GM12878 (cell line): ENCODE measurements at regions not wholly inside any gene's neighbourhood (a gene's known extent, or its start where the extent isn't known, plus 50 kb on each side); places are given as distances from the start of the nearest gene placed in this dataset.

Experiments
- ATAC-seq: fragments of 200-7000 bp; cut with Tn5 transposase; 3 replicates; pipeline ENCODE4 v1.9.1; 2020; ENCODE audit warnings: mild to moderate bottlenecking, moderate library complexity
- BruUV-seq: library from RNA; stranded (reverse); fragments of 400-500 nt; replicated peaks from 2 replicates; lab custom pipeline; 2021; lab: Mats Ljungman, UMichigan
- CTCF ChIA-PET: fragments of 300-600 bp; sonication (Branson Sonifier 250); formaldehyde crosslinking; extraction: SDS; loops from one replicate; lab custom pipeline; 2021; ENCODE audit warnings: inconsistent platforms; lab: Yijun Ruan, JAX
- POLR2A ChIA-PET: fragments of 350-600 bp; formaldehyde crosslinking; extraction: SDS; loops from one replicate; lab custom pipeline; 2021; ENCODE audit warnings: inconsistent platforms; lab: Charles Lee
- RAD21 ChIA-PET: fragments of 300-600 bp; sonication (Branson Sonifier 250); formaldehyde crosslinking; loops from one replicate; lab custom pipeline; 2023; ENCODE audit warnings: antibody characterized with exemption; ENCODE audit not compliant: unreplicated experiment; lab: Charles Lee
- SMC1A ChIA-PET: fragments of 300-600 bp; sonication (Branson Sonifier 250); formaldehyde crosslinking; loops from one replicate; lab custom pipeline; 2023; ENCODE audit not compliant: unreplicated experiment, uncharacterized antibody; lab: Charles Lee
- DNase-seq: peaks from one replicate; pipeline ENCODE4 v3.0.0-alpha.2; 2011; ENCODE audit warnings: low read depth, low spot score
- FAIRE-seq: peaks from 3 replicates; lab custom pipeline; 2011; peaks lifted over from hg19 to GRCh38; lab: Jason Lieb, UNC
- H2AFZ ChIP-seq: 2 replicates; pipeline ENCODE4 v1.6.0; 2011; ENCODE audit warnings: low read depth, low read length, control low read depth; ENCODE audit not compliant: control insufficient read depth
- H3K27ac ChIP-seq: 2 replicates; pipeline ENCODE4 v1.5.1; 2011; ENCODE audit warnings: control low read depth; ENCODE audit not compliant: control insufficient read depth, insufficient read depth
- H3K27me3 ChIP-seq, 2 experiments: replicated peaks in 1 of 2; 2 replicates each; pipeline versions ENCODE4 v1.6.0 to v1.6.1; 2011; ENCODE audit warnings: low read length in 1 of 2; ENCODE audit not compliant: control insufficient read depth in 2 of 2, insufficient read depth in 2 of 2
- H3K36me3 ChIP-seq, 2 experiments: 2 replicates each; pipeline ENCODE4 v1.5.1; 2011; ENCODE audit warnings: low read length in 1 of 2; ENCODE audit not compliant: control insufficient read depth in 2 of 2, insufficient read depth in 2 of 2
- H3K4me1 ChIP-seq: 2 replicates; pipeline ENCODE4 v1.6.1; 2011; ENCODE audit warnings: mild to moderate bottlenecking, low read length, moderate library complexity, mixed read lengths; ENCODE audit not compliant: control insufficient read depth, insufficient read depth
- H3K4me2 ChIP-seq: 2 replicates; pipeline ENCODE4 v1.6.0; 2011; ENCODE audit warnings: control low read depth; ENCODE audit not compliant: control insufficient read depth, insufficient read depth
- H3K4me3 ChIP-seq: fragments of 200-600 bp; sonication (generic); 2 replicates; pipeline ENCODE4 v1.5.1; 2016
- H3K79me2 ChIP-seq: 2 replicates; pipeline ENCODE4 v1.6.0; 2011; ENCODE audit warnings: low read length; ENCODE audit not compliant: control insufficient read depth, insufficient read depth
- H3K9ac ChIP-seq: 2 replicates; pipeline ENCODE4 v1.8.0; 2011; ENCODE audit warnings: low read length, control low read depth, mixed read lengths; ENCODE audit not compliant: control insufficient read depth, insufficient read depth
- H3K9me3 ChIP-seq: replicated peaks from 3 replicates; pipeline ENCODE4 v1.5.1; 2011; ENCODE audit warnings: mild to moderate bottlenecking, low read length; ENCODE audit not compliant: control insufficient read depth, insufficient read depth
- H4K20me1 ChIP-seq: 2 replicates; pipeline ENCODE4 v1.6.0; 2011; ENCODE audit not compliant: control insufficient read depth, insufficient read depth
- CHD4 ChIP-seq: fragments of 200-600 bp; sonication (generic); IDR thresholded peaks from 2 replicates; pipeline ENCODE4 v1.6.1; 2016; ENCODE audit warnings: mild to moderate bottlenecking
- DPF2 ChIP-seq: fragments of 450-650 bp; IDR thresholded peaks from 2 replicates; pipeline ENCODE4 v1.6.1; 2017; ENCODE audit warnings: mild to moderate bottlenecking
- SPI1 ChIP-seq: IDR thresholded peaks from 2 replicates; pipeline ENCODE4 v1.6.1; 2011; ENCODE audit warnings: low read depth, mild to moderate bottlenecking, low read length, moderate library complexity, borderline replicate concordance; ENCODE audit not compliant: insufficient read depth
- WGBS: methylation state at CpG from one replicate; pipeline ENCODE4 v1.1.6; 2016; ENCODE audit warnings: low lambda C conversion rate; ENCODE audit not compliant: insufficient replicate concordance, insufficient coverage; ENCODE audit errors: missing lambda C conversion rate; 5-methylcytosine and 5-hydroxymethylcytosine counted together
- in situ Hi-C: fragments of 300-500 bp; cut with MboI; formaldehyde crosslinking; loops from 9 replicates; pipeline ENCODE4 v1.14.3; 2018; ENCODE audit warnings: mixed read lengths
- intact Hi-C: fragments of 100-400 bp; cut with micrococcal nuclease; formaldehyde crosslinking; loops from one replicate; pipeline ENCODE4 v1.14.2; 2022; ENCODE audit not compliant: unreplicated experiment
- TF ChIP-seq, protein P1 (sequence below): fragments of 450-650 bp; IDR thresholded peaks from 2 replicates; pipeline ENCODE4 v1.6.1; 2017; ENCODE audit warnings: antibody characterized with exemption, mild to moderate bottlenecking, moderate library complexity

DNA sequence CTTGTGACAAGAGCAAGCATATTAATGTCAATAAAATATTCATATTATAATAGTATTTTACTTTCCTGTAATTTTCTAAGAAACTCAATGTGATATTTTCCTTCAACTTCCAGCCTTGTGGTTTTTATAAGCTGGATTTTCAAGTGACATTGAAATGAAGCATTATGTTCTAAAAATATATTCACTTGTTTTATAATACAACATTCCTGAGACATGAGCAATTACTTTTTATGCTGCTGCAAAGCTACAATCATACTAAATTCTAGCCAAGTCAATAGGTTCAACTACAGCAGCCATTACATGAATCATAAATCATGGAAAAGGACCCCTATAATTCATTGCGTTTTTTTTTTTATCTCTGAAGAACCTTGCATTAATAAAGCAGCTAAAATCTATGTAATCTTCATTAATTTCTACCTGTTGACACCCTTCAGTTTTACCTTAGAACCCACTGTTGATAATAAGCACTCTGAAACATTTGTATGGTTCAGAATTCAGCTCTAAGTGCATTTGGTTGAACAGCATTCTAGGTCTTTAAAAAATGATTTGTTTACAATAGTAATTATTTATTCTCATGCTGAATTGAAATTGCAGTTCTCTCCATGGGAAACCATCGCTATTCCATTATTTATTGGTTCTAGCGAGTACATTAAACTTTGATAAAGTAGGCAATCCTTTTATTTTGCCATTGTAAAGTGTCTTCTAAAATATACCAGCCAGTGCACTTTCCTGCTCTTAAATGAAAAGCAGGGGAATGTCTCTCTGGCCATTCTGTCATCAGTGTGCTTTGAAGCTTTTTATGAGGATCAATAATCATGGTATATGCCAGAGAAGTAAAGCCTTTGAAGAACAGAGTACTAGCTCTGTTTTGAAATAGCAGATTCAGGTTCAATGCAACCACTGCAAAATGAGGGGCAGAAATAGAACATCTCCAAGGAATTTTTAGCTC, 132.6 kb downstream of the GNAT3 start (continued):
- no peak for TF ChIP-seq DPF2
- TF ChIP-seq CHD4: no peak

DNA sequence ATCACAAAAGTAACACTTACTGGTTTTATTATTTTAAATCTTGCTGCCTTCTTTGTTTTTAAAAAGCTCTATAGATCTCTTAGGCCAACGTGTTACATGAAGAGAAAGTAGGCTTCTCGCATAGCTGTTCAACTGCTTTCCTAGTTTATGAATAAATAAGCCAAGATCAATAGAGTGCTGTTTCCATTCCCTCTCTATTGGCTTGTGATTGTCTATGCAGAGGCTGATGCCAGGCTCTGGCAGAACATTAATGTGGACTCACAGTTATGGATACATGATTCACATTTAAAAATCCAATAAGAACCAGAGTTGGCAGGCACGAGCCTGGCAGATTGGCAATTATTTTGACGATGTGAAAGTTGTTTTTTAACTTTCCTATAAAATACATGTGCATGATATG, 137.5 kb downstream of the GNAT3 start:
- ChIA-PET RAD21 (no interaction called here), SMC1A (no interaction called here), CTCF (no interaction called here), POLR2A (no interaction called here)
- Histone ChIP-seq H3K9ac (no peak overlapping the region), H3K9me3 (no peaks in the 10 kb centered on the region), H3K4me3 (no peak overlapping the region), H3K4me2 (no peak overlapping the region), H3K4me1 (no peaks in the 10 kb centered on the region), H3K27ac (no peak overlapping the region), H3K79me2 (no peaks in the 10 kb centered on the region), H3K27me3 (no peaks in the 10 kb centered on the region), H4K20me1 (no peaks in the 10 kb centered on the region), H3K36me3 (no peaks in the 10 kb centered on the region), H2AFZ (no peak overlapping the region)
- DNase-seq (no peak), ATAC-seq (no peak), FAIRE-seq (no peak)
- in situ Hi-C loops: no loop called here
- TF ChIP-seq SPI1: no peak
- WGBS: 7% methylated on average over 4 of the region's 4 CpGs
- intact Hi-C loops: no loop called here
- no TSS peak for BruUV-seq

DNA sequence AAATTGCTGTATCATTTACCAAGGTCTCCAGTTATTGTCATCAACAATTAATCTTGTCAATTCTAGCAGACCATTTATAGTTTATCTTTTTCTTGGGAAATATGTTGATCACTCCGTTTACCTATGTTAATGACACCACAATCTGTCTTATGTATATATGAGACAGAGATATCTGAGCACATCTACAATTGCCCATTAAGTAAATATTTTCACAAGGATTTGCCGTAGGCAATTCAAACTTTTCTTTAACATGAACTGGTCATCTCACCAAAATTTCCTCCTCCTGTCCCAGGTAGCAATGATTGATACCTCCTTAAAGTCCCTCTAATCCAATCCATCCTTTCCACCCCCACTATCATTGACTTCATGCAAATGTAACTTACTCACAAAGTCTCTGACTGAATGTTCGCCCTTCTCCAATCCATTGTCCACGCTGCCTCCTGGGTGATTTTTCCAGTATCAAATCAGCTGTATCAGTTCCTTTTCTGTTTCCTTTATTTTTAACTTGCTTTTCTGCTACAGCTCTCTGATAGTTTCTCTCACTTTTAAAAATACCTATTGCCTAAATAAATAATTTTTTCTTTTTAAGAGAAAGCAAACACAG, 138.3 kb downstream of the GNAT3 start:
- Histone ChIP-seq H3K9ac (no peak overlapping the region), H4K20me1 (no peaks in the 10 kb centered on the region), H3K4me1 (no peaks in the 10 kb centered on the region), H2AFZ (no peak overlapping the region), H3K9me3 (no peaks in the 10 kb centered on the region), H3K79me2 (no peaks in the 10 kb centered on the region), H3K4me3 (no peak overlapping the region), H3K4me2 (no peak overlapping the region), H3K36me3 (no peaks in the 10 kb centered on the region), H3K27ac (no peak overlapping the region), H3K27me3 (no peaks in the 10 kb centered on the region)
- ATAC-seq (no peak), DNase-seq (no peak), FAIRE-seq (no peak)
- in situ Hi-C loops: no loop called here
- no TSS peak for BruUV-seq
- ChIA-PET CTCF (no interaction called here), POLR2A (no interaction called here), RAD21 (no interaction called here), SMC1A (no interaction called here)
- intact Hi-C loops: no loop called here
- 35% methylated on average over 4 of the region's 4 CpGs for WGBS
- TF ChIP-seq, protein P1, sequence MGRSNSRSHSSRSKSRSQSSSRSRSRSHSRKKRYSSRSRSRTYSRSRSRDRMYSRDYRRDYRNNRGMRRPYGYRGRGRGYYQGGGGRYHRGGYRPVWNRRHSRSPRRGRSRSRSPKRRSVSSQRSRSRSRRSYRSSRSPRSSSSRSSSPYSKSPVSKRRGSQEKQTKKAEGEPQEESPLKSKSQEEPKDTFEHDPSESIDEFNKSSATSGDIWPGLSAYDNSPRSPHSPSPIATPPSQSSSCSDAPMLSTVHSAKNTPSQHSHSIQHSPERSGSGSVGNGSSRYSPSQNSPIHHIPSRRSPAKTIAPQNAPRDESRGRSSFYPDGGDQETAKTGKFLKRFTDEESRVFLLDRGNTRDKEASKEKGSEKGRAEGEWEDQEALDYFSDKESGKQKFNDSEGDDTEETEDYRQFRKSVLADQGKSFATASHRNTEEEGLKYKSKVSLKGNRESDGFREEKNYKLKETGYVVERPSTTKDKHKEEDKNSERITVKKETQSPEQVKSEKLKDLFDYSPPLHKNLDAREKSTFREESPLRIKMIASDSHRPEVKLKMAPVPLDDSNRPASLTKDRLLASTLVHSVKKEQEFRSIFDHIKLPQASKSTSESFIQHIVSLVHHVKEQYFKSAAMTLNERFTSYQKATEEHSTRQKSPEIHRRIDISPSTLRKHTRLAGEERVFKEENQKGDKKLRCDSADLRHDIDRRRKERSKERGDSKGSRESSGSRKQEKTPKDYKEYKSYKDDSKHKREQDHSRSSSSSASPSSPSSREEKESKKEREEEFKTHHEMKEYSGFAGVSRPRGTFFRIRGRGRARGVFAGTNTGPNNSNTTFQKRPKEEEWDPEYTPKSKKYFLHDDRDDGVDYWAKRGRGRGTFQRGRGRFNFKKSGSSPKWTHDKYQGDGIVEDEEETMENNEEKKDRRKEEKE: no peak
